ENCODE measurements at regions not wholly inside any gene's neighbourhood (a gene's known extent, or its start where the extent isn't known, plus 50 kb on each side); places are given as distances from the start of the nearest gene placed in this dataset.

DNA sequence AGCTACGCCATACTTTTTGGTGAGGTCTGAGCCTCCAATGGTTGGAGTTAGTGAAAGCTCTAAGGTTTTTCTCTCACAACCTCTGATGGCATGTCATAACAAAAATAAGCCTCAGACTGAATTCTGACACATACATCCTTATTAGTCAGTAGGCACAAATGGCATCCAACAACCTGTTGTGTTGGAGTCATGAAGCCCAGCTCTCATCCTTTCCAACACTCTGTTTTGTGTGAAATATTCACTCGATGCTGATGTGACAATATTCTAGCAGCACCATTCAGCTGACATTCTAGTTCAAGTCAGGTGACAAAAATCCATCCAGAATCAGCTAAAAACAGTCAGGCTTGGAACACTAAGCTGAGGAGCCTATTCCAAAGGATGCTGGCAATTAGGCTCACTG, 603.2 kb upstream of the ID2 start:
- no peak for DNase-seq

DNA sequence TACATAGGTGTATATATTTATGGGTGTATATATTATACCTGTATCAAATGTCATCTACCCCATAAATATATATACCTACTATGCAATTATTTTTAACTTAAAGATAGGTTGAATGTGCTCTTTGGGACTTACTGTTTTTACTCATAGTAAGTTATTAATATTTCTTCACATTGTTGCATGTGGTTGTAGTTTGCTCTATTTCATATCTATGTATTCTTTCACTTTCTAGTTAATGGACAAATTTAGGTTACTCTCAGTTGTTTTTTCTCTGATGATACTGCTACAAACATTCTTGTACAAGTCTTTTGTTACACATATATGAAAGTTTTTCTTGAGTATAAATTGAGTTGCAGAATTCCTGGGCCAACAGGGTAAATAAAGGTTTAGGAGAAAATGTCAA, 601.8 kb upstream of the ID2 start:
- DNase-seq = no peak

DNA sequence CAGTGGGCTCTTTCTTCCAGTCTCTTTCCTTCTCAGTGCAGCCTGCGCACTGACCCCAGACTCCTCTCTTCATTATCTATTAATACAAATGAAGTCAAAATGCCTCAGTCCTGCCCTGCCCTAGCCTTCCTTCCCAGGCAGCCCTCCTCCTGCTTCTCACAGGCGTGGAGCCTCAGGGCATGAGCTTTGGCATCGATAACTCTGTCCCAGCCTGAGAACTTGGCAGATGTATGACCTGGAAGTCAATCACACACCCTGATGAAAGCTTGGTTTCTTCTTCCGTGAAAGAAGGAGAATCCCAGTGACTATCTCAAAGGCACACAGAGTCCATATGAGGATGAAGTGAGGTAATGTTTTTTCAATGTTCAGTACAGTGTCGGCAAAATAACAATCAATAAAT, 600.7 kb upstream of the ID2 start:
- no peak for DNase-seq

DNA sequence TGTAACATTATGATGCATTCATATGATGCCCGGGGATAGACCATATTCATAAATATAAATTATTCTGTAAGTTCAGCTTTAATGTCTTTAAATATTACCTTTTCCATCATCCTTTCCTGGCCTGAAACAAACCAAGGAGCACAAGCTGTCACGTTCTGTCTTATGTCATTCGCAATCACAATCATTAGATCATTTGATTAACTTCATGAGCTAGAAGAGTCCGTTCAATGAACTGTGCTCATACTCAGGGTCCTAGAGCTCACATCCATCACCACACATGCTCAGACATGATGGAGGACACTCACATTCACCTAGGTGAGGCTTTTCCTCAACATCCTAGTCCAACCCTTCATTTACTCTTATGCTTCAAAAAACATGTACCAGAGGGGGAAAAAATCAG, 599.0 kb upstream of the ID2 start:
- no peak for DNase-seq

DNA sequence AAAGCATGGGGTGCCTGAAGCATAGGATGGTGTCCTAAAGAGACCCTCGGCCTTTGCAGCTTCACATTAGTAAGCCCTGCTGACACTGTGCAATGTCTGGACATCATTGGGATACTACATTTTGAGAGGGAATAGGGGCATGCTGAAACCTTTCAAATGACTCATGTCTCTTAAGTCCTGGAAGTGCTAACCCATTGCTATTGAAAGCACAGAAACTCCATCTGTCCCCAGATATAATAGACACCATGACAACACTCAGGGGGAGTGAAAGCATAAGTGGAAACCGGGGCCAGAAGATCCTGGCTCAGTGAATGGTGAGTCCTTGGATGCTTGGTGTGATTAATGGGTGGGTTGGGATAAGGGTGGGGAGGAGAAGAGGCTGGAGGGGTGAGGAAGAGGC, 595.5 kb upstream of the ID2 start:
- no peak for DNase-seq

DNA sequence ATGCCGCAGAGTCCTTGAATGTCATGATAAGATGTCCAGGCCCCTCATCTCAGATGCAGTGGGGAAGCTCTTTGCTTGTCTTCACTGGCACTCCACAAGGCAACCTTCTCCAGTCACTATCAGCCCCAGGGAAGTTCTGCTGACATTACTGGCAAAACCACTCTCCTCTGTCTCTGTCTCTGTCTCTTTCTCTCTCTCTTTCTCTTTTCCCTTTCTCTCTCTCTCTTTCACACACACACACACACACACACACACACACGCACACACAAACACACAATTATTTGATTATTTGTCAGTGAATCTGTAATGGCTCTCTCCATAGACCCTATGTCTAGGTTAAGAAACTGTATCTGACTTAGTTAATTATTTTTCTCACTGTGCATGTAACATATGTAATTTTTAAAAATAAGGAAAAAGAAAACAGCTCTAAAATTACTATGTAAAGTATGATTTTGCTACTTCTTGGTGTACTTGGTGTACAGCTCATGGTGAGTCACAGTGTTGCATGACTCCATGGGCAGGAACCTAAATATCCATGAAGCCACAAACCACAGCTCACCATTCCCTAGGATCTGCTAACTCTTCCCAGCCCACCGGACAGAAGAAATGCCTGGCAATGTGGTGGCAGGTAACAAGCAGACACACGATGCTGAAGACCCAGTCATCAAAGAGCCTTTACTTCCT, 594.9 kb upstream of the ID2 start:
- DNase-seq = peak; percentile 18

DNA sequence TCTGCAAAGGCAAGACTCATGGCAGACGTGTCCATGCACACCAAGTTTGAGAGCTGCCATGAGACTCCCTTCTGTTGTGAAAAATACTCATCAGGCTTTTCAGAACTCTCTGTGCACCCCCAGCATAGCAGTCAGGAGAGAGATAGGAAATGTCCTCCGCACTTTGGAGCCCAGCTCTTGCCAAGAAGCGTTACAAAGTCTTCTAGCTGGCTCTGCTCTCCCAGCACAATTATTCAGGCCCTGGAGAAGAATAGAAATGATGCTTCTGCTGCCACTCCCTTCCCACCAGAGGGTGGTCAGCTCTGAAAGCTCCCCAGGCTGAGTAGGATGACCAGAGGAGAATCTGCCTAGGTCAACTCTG, 594.4 kb upstream of the ID2 start:
- no peak for DNase-seq

DNA sequence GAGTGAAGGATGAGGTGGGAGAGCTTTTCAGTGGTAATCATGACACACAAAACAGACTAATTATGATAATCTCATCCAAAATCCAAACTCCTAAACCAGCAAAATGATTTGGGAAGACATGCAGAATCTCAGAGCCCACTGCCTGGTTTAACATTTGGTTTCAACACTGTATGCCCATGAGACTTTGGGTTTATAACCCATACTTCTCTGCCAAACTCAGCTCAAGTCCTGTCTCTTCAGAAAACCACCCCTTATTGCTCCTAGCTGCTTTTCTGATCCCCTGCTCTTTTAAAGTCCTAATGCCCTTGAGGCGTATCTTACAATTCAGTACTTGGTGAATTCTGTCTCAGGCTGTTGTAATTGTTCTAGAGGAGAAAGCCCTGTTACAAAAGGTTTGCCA, 593.0 kb upstream of the ID2 start:
- DNase-seq = no peak

DNA sequence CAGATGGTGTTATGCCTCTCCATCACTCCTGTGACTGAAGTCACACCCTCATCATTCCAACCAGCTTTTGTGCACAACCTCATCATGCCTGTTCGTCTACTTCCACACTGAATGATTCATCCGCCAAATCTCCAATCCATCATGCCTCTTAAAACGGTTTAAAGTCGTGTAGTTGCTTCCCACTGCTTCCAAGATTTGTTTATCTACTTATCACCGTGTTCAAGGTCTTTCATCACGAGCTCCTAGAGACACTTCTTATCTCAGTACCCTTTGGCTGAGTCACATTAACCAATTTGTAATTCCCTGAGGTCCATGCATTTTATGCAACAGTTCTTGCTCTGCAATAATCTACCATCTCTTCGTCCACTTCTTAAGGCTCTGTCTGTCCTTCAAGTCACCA, 592.3 kb upstream of the ID2 start:
- DNase-seq = no peak

DNA sequence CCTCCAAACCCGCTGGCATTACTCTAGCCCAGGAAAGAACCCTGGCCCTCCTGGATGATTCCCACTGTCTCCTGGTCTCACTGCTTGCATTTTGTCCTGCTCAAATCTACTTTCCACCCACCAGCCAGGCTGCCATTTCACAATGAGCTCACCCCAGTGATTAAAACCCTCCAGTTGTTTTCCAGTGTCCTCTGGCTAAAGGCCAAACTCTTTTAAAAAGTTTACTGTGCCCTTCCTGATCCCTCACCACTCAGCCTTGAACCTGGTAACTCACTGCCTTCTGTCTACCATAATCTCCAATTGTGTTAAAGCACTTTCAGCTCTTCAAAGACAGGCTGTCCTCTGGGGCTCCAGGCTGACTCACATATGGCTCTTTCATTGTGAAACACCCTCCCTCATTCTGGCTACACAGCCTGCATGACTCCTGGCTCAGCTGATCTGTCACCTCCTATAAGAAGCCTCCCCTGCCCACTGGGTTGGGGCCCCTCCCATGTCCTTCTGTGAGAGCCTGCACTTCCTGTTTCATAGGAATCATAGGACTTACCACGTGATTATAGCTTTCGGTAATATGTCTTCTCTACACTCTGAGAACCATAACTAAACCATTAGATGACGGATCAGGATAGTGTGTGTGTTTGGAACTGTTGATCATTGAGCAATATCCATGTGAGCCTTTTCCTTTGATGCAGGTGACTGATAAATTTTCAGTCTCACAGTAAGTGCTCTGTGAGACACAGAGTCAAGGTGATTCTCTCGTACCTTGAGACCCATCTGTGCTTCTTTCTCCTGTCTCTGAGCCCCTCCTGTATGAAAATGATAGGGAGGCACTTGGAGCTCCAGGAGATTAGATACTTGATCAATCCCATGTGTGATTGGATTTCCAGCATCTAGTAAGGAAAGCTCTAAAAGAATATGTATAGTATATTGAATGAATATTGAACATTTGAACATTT, 590.8 kb upstream of the ID2 start:
- DNase-seq = peak; percentile 49

DNA sequence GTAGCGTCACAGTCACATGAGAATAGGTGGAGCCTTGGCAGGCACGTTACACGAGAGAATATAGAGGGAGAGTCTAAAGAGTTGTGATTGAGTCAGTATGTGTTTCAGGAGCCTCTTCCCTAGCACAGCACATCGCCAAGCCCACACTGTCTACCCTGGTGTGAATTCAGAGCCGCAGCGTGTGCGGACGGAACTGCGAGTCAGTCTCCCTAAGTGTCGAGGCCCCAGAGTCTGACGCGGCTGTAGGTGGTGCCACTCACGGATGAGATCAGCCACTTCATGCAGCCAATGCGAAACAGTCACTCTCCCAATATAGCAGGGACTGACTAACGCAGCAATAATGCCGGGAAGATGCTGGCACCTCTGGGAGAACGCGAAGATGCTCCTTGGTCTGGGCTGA, 587.3 kb upstream of the ID2 start:
- no peak for DNase-seq

DNA sequence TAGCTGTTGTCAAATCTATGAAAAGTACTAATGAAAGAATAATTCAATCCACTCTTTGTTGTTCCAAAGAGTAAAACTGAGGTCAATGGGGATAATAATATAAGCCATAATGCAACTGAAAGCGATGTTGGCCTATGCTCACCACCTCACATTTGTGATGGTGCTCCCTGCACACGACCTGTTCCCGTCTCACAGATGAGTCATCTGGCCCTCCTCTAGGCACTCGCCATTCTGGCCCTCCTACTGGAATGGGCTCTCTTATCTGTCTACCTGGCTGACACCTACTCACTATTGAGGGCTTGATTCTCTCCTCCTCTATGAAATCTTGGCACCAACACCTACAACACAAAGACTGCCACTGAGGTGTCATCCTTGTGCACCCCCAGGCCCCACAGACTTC, 585.9 kb upstream of the ID2 start:
- no peak for DNase-seq

DNA sequence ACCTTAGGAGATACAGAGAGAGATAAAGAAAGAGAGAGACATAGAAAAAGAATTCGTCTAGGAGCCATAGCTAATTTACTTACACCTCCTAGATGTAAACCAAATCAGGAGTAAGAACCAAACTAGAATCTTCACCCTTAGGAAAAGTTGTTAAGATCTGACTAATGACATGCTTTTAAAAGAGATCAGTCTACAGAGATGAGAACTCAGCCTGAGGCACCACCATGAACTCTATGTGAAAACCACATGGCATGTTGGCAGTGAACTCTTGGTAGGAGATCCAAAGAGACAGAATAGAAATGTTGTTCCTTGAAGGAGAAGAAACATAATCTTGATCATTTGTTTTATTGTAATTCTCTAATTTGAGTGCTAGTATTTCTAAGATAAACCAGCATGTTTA, 585.4 kb upstream of the ID2 start:
- no peak for DNase-seq

DNA sequence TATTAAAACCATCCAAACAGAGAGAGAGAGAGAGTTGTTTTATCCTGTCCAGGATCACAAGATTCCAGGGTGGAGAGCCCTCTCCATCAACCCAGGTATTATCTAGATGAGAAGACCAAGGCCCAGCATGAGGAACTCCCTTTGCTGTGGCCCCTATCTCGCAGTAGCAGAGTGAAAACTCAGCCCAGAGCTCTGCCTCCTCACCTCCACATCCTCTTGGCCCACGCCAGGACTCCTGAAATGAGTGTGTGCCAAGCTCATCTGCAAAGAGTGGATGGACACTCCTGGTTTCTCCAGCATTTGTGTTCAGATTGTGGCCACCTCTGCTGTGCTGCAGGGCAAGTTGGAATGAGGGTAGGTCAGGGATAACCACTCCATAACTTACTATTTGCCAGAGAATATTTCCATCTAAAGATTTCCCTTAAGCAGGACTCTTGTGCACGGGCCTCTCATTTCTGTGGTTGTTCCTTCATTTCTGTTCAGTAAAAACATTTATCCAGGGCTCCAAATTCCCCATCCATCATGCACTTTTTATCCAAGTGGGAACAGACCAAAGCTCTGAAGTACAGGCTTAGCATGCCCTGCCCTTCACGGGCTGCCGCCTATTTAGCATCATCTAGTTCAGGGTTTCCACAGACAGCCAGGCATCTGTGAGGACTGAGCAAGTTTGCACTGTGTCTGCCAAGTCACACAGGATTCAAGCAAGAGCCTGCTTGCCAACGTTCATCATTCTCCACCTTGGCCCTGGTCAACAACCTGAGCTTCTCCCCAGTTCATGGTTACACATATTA, 583.2 kb upstream of the ID2 start:
- DNase-seq = no peak

DNA sequence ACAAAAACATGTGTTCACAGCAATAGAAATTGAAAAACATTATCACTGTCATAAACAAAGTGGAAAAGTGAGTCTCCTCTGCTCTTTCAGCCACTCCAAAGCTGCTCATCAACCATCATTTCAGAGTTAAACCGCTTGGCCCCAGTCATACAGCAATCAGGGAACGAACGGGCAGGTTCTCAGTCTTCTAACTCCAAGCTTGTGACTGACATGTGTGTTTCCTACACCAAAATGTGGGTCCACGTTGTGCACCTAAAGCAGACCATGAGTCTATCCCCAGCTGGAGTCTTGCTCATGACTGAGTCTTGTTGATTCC, 582.6 kb upstream of the ID2 start:
- DNase-seq = no peak

DNA sequence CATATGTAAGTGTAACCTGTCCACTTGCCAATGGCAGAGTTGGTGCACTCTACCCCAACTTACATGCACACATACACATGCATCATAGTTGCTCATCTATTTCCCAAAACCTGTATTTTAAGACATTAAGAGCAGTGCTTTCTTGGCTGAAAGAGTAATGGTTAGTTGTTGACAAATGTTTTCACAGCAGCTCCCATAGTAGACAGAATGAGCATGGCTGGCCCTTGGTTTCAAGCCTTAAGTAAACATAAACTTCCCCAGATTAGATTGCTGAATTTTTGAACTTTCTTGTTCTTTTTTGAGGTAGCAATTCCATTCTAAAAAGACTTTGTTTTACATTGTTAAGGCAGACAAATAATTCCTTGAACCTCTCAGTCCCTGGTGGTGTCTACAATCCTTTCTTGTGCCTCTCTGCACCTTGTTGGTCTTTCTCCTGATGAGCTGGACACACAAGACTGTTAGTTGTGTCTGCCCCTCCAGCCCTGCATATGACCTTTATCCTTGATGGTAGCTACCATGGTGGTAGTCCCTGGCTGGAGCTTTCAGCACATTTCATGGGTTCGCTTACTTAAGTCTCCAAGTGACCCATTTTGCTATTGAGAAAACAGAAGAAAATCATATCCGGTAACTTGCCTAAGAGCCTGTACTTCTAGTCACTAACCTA, 580.1 kb upstream of the ID2 start:
- DNase-seq = no peak

DNA sequence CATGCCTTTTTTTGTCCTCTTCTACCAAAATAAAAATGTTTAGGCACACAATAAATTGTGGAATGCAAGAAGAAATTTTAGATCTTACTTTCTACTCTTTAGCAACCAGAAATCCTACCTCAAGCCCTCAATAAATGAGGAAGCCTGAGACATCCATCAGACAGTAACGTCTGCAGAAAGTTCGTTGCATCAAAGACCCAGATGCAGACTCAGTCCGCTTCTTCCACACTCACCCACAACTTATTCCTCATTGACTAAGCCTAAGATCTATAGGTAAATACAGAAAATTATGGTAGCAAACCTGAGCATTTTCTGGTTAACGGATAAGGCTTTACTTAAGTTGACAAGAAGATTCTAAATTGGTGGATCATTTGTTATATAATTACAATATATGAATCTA, 579.4 kb upstream of the ID2 start:
- no peak for DNase-seq

DNA sequence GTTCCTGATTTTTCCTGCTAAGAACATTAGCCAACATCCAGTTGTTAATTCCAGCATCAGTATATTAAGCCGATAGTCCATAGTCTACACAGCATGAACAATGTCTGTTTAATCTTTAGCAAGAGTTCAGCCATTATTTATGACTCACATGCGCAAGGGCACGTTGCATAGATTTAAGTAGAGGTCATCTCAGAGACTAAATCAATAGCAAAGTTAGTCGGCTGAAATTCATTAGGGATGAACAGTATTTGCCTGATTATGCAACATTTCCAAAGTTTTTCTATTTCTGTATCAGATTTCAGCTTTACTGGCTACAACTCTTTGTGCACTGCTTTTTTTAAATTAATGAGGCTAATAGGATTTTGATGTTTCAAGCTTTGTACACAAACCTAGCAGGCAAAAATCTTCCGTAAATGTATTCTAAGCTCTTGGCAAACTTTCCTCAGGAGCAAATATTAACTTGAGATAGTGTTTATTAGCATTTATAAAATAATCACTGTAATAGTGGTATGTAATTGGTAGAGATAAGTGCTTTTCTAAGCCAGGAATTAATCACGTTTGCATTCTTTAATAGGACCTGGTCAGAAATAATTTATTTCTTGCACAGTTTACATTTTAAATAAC, 578.7 kb upstream of the ID2 start:
- peak; percentile 19 for DNase-seq

DNA sequence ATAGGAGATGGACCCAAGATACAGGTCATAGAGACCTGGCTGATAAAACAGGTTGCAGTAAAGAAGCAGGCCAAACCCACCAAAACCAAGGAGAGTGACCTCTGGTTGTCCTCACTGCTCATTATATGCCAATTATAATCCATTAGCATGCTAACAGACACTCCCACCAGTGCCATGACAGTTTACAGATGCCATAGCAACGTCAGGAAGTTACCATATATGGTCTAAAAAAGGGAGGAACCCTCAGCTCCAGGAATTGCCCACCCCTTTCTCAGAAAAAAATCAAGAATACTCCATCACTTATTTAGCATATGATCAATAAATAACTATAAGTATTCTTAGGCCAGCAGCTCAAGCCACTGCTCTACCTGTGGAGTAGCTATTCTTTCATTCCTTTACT, 574.7 kb upstream of the ID2 start:
- DNase-seq = no peak

DNA sequence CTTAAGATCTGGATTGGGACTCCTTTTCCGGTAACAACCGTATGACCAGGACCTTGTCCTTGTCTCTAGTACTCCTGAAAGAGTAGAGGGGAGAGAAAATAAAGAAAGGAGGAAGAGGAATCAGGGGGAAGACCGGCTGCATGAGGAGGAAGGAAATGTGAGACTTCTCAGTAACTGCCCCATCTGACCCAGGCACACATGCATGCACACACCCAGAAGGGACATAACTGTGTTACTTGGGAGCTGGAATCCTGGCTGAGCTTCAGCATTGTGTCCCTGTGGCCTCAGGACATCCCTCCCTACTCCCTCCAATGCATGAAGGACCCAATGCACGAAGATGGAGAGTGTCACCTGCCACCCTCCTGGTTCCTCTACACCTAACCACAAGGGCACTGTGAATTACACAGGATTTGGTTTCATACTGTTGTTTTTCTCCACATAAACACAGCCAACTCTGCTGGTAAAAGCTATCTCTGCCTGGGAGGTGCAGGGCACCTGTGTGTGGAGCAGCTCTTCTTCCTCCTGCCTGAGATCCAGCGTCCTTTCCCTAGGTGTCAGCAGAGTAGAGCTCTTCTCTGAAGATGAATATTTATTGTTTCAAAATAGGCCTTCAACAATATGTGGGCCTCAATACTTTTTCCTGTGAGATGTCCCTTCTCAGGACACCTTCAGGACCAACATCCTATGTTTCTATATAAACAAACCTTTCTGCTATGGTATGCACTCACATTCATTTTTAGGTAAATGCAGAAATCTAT, 574.1 kb upstream of the ID2 start:
- no peak for DNase-seq

DNA sequence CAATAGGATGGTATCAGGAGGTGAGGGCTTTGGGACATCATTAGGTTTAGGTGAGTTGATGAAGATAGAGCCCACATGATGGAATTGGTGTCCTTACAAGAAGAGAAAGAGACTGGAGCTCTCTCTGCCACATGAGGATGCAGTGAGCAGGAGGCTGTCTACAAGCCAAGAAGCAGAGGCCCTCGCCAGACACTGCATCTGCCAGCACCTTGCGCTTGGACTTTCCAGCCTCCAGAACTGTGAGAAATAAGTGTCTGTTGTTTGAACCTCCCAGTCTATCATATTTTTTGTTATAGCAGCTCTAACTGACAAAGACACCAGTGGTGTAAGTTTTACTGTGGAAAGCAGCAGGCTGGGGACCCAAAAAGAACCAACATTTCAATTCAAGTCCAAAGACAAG, 571.1 kb upstream of the ID2 start:
- DNase-seq = no peak

DNA sequence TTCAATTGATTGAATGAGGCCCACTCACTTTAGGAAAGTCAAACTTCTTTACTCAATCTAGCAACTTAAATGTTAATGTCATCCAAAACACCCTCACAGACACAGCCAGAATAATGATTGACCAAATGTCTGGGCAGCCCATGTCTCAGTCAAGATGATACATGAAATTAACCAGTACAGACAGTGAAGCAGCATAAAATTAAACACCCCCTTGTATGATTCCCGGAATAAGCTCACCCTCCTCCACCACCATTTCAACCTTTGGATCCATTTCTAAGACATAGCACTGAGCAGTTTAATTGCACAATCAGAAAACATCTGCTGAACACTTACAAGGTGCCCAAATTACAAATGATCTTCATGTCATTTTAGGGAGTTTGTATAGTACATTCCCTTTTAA, 570.7 kb upstream of the ID2 start:
- DNase-seq = no peak

Measured in DMS53 (cell line).